Activated T-cell treated with anti-CD3 and anti-CD28 coated beads, Interleukin-2, amount 50 U/mL, for 72 hours (primary cell): ENCODE measurements at regions not wholly inside any gene's neighbourhood (a gene's known extent, or its start where the extent isn't known, plus 50 kb on each side); places are given as distances from the start of the nearest gene placed in this dataset.
"Not testable (repeated sequence)": the region's sequence is repeated elsewhere in the genome, so short reads cannot be mapped to it uniquely, and the experiment has no call there.

ENCODE experiments used
- ATAC-seq, 2 donors: fragments of 150-1000 bp; cut with Tn5 transposase; replicated peaks in 1 of 2; 2 replicates each; pipeline ENCODE4 v1.10.0; 2021; ENCODE audit warnings: moderate library complexity in 2 of 2, mild to moderate bottlenecking in 1 of 2
- DNase-seq, 2 donors: peaks; one replicate each; pipeline ENCODE4 v3.0.0; 2021 to 2022; ENCODE audit warnings: mixed read lengths in 1 of 2
- H3K27ac Mint-ChIP-seq: one replicate; pipeline ENCODE4 v1.8.0; 2022; ENCODE audit warnings: mild to moderate bottlenecking, moderate library complexity, mixed read lengths
- H3K27me3 Mint-ChIP-seq: one replicate; pipeline ENCODE4 v1.8.0; 2022; ENCODE audit warnings: low read depth, mixed read lengths
- H3K36me3 Mint-ChIP-seq, 2 donors: one replicate each; pipeline ENCODE4 v1.8.0; 2022; ENCODE audit warnings: mixed read lengths in 2 of 2, mild to moderate bottlenecking in 1 of 2; ENCODE audit not compliant: insufficient read depth in 2 of 2
- H3K4me1 Mint-ChIP-seq: one replicate; pipeline ENCODE4 v1.8.0; 2022; ENCODE audit warnings: low read depth, mixed read lengths
- H3K4me3 Mint-ChIP-seq, 2 donors: one replicate each; pipeline ENCODE4 v1.8.0; 2022; ENCODE audit warnings: mild to moderate bottlenecking in 2 of 2, mixed read lengths in 2 of 2, moderate library complexity in 2 of 2
- H3K9me3 Mint-ChIP-seq, 2 donors: one replicate each; pipeline ENCODE4 v1.8.0; 2022; ENCODE audit warnings: mixed read lengths in 2 of 2

GRCh38 chr15:22519213-22519612, 60.5 kb downstream of the GOLGA6L22 start:
- not testable (repeated sequence) for DNase-seq, H3K36me3 Mint-ChIP-seq, H3K27me3 Mint-ChIP-seq, H3K27ac Mint-ChIP-seq, H3K9me3 Mint-ChIP-seq, H3K4me3 Mint-ChIP-seq, H3K4me1 Mint-ChIP-seq
- peak in 1 of 2 donors; percentile 52 for ATAC-seq

- H3K4me3 Mint-ChIP-seq, H3K36me3 Mint-ChIP-seq, H3K27me3 Mint-ChIP-seq, H3K4me1 Mint-ChIP-seq, H3K9me3 Mint-ChIP-seq, ATAC-seq, DNase-seq, H3K27ac Mint-ChIP-seq: not testable (repeated sequence)
These were observed 67.8 kb downstream of the GOLGA6L22 start for GRCh38 chr15:22526537-22526936.

GRCh38 chr15:22527016-22527415, 68.3 kb downstream of the GOLGA6L22 start:
- peak in 1 of 2 donors; percentile 0 for DNase-seq
- not testable (repeated sequence) for ATAC-seq, H3K9me3 Mint-ChIP-seq, H3K36me3 Mint-ChIP-seq, H3K27ac Mint-ChIP-seq, H3K27me3 Mint-ChIP-seq, H3K4me1 Mint-ChIP-seq, H3K4me3 Mint-ChIP-seq

- H3K27me3 Mint-ChIP-seq, H3K4me1 Mint-ChIP-seq, H3K9me3 Mint-ChIP-seq, H3K4me3 Mint-ChIP-seq, H3K36me3 Mint-ChIP-seq, ATAC-seq, DNase-seq, H3K27ac Mint-ChIP-seq: not testable (repeated sequence)
These were observed 70.5 kb downstream of the GOLGA6L22 start for GRCh38 chr15:22529200-22529599.

GRCh38 chr15:22559701-22560100, 101.0 kb downstream of the GOLGA6L22 start:
- H3K4me1 Mint-ChIP-seq, H3K27ac Mint-ChIP-seq, H3K27me3 Mint-ChIP-seq, ATAC-seq, DNase-seq, H3K4me3 Mint-ChIP-seq, H3K9me3 Mint-ChIP-seq, H3K36me3 Mint-ChIP-seq: not testable (repeated sequence)

- not testable (repeated sequence) for H3K9me3 Mint-ChIP-seq, H3K36me3 Mint-ChIP-seq, H3K4me1 Mint-ChIP-seq, DNase-seq, ATAC-seq, H3K4me3 Mint-ChIP-seq, H3K27ac Mint-ChIP-seq, H3K27me3 Mint-ChIP-seq
These were observed 103.0 kb downstream of the GOLGA6L22 start for GRCh38 chr15:22561716-22562115.

GRCh38 chr15:22566510-22566909, 107.8 kb downstream of the GOLGA6L22 start:
- not testable (repeated sequence) for ATAC-seq, H3K4me1 Mint-ChIP-seq, H3K4me3 Mint-ChIP-seq, H3K36me3 Mint-ChIP-seq, H3K27ac Mint-ChIP-seq, H3K27me3 Mint-ChIP-seq, DNase-seq, H3K9me3 Mint-ChIP-seq

- not testable (repeated sequence) for H3K4me1 Mint-ChIP-seq, H3K9me3 Mint-ChIP-seq, H3K36me3 Mint-ChIP-seq, H3K27ac Mint-ChIP-seq, H3K4me3 Mint-ChIP-seq, H3K27me3 Mint-ChIP-seq, DNase-seq
- ATAC-seq = peak; percentile 32 to 65
These were observed 110.8 kb downstream of the GOLGA6L22 start for GRCh38 chr15:22569486-22569885.

GRCh38 chr15:22572152-22572735, 113.5 kb downstream of the GOLGA6L22 start:
- not testable (repeated sequence) for H3K9me3 Mint-ChIP-seq, H3K27ac Mint-ChIP-seq, H3K4me3 Mint-ChIP-seq, H3K4me1 Mint-ChIP-seq, H3K36me3 Mint-ChIP-seq, H3K27me3 Mint-ChIP-seq, DNase-seq, ATAC-seq

- H3K4me1 Mint-ChIP-seq, H3K36me3 Mint-ChIP-seq, H3K9me3 Mint-ChIP-seq, H3K27me3 Mint-ChIP-seq, ATAC-seq, H3K27ac Mint-ChIP-seq, DNase-seq, H3K4me3 Mint-ChIP-seq: not testable (repeated sequence)
These were observed 114.1 kb downstream of the GOLGA6L22 start for GRCh38 chr15:22572792-22573191.

GRCh38 chr15:22577828-22578227, 119.1 kb downstream of the GOLGA6L22 start:
- H3K36me3 Mint-ChIP-seq, H3K4me3 Mint-ChIP-seq, H3K9me3 Mint-ChIP-seq, H3K27me3 Mint-ChIP-seq, H3K27ac Mint-ChIP-seq, H3K4me1 Mint-ChIP-seq, DNase-seq: not testable (repeated sequence)
- ATAC-seq = peak; percentile 69 to 84

- not testable (repeated sequence) for H3K27me3 Mint-ChIP-seq, H3K4me3 Mint-ChIP-seq, DNase-seq, H3K9me3 Mint-ChIP-seq, ATAC-seq, H3K4me1 Mint-ChIP-seq, H3K36me3 Mint-ChIP-seq, H3K27ac Mint-ChIP-seq
These were observed 120.5 kb downstream of the GOLGA6L22 start for GRCh38 chr15:22579213-22579612.

GRCh38 chr15:22587391-22587790, 128.7 kb downstream of the GOLGA6L22 start:
- not testable (repeated sequence) for H3K4me3 Mint-ChIP-seq, H3K36me3 Mint-ChIP-seq, H3K27me3 Mint-ChIP-seq, ATAC-seq, H3K9me3 Mint-ChIP-seq, DNase-seq, H3K4me1 Mint-ChIP-seq, H3K27ac Mint-ChIP-seq

GRCh38 chr15:22598552-22598951, 139.8 kb downstream of the GOLGA6L22 start:
- not testable (repeated sequence) for ATAC-seq

More at GRCh38 chr15:22598552-22598951, 139.8 kb downstream of the GOLGA6L22 start:
- H3K4me3 Mint-ChIP-seq, H3K4me1 Mint-ChIP-seq, H3K27me3 Mint-ChIP-seq, H3K27ac Mint-ChIP-seq, H3K9me3 Mint-ChIP-seq, H3K36me3 Mint-ChIP-seq, DNase-seq: not testable (repeated sequence)
